ENCODE measurements at regions not wholly inside any gene's neighbourhood (a gene's known extent, or its start where the extent isn't known, plus 50 kb on each side); places are given as distances from the start of the nearest gene placed in this dataset.

- no peak overlapping the region for H3K4me3 Mint-ChIP-seq
- H3K27me3 Mint-ChIP-seq: peaks cover 10% of the 10 kb centered on the region
- H3K27ac Mint-ChIP-seq: no peak overlapping the region
- no peaks in the 10 kb centered on the region for H3K9me3 Mint-ChIP-seq
- no peak for ATAC-seq (ENCODE audit: low read depth)
- no peak for DNase-seq (ENCODE audit: low spot score in 2 of 2)
- H3K4me1 Mint-ChIP-seq: no peaks in the 10 kb centered on the region
- no peaks in the 10 kb centered on the region for H3K36me3 Mint-ChIP-seq
Measured at GRCh38 chr2:41895334-41895664, 152.5 kb upstream of the PKDCC start.

GRCh38 chr2:41896186-41896846 lies 151.5 kb upstream of the PKDCC start:
- no peak overlapping the region for H3K27ac Mint-ChIP-seq

GRCh38 chr2:41899189-41899588 lies 148.6 kb upstream of the PKDCC start:
- H3K27me3 Mint-ChIP-seq: peaks cover 10% of the 10 kb centered on the region
- H3K9me3 Mint-ChIP-seq: no peaks in the 10 kb centered on the region
- H3K27ac Mint-ChIP-seq: no peak overlapping the region
- no peak for DNase-seq (ENCODE audit: low spot score in 2 of 2)
- no peaks in the 10 kb centered on the region for H3K4me1 Mint-ChIP-seq
- ATAC-seq (ENCODE audit: low read depth): no peak
- no peaks in the 10 kb centered on the region for H3K36me3 Mint-ChIP-seq
- no peak overlapping the region for H3K4me3 Mint-ChIP-seq

More at GRCh38 chr2:41896186-41896846, 151.5 kb upstream of the PKDCC start:
- Mint-ChIP-seq H3K4me1 (no peaks in the 10 kb centered on the region), H3K4me3 (no peak overlapping the region), H3K27me3 (peaks cover 7% of the 10 kb centered on the region), H3K36me3 (no peaks in the 10 kb centered on the region), H3K9me3 (no peaks in the 10 kb centered on the region)
- DNase-seq (ENCODE audit: low spot score in 2 of 2) (no peak), ATAC-seq (ENCODE audit: low read depth) (no peak)

GRCh38 chr2:41900101-41900577 lies 147.7 kb upstream of the PKDCC start:
- DNase-seq (ENCODE audit: low spot score in 2 of 2): no peak
- H3K27me3 Mint-ChIP-seq: peaks cover 9% of the 10 kb centered on the region
- no peaks in the 10 kb centered on the region for H3K4me1 Mint-ChIP-seq
- H3K9me3 Mint-ChIP-seq: no peaks in the 10 kb centered on the region
- no peak overlapping the region for H3K27ac Mint-ChIP-seq
- H3K4me3 Mint-ChIP-seq: no peak overlapping the region
- ATAC-seq (ENCODE audit: low read depth): no peak
- no peaks in the 10 kb centered on the region for H3K36me3 Mint-ChIP-seq

DNA sequence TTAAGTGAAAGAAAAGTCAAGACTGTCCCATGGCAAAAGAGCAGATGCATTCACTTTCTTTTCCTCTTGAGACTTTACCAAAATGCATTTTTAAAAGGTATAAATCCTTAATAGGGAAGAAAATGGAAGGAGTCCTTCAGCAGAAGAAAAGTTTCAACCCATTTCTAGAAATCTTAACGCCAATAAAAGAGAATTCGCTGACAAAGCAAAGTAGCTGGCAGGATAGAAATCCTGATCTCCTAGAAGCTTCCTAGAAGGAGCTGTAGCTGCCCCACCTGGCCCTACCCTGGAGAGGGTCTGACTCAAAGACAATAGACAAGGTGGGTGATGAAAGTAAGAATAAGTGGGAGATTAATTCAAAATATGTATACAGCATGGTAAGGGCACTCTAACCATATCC lies 144.9 kb upstream of the PKDCC start:
- no peak for DNase-seq (ENCODE audit: low spot score in 2 of 2)
- H3K36me3 Mint-ChIP-seq: no peaks in the 10 kb centered on the region
- no peak overlapping the region for H3K27ac Mint-ChIP-seq
- no peak overlapping the region for H3K4me3 Mint-ChIP-seq
- no peak for ATAC-seq (ENCODE audit: low read depth)
- no peaks in the 10 kb centered on the region for H3K4me1 Mint-ChIP-seq
- H3K9me3 Mint-ChIP-seq: no peaks in the 10 kb centered on the region
- H3K27me3 Mint-ChIP-seq: peaks cover 11% of the 10 kb centered on the region

- no peak for ATAC-seq (ENCODE audit: low read depth)
- Mint-ChIP-seq H3K36me3 (no peaks in the 10 kb centered on the region), H3K4me1 (no peaks in the 10 kb centered on the region), H3K9me3 (no peaks in the 10 kb centered on the region), H3K27ac (no peak overlapping the region), H3K27me3 (peaks cover 9% of the 10 kb centered on the region), H3K4me3 (no peak overlapping the region)
- DNase-seq (ENCODE audit: low spot score in 2 of 2): no peak
Measured at GRCh38 chr2:41903474-41904135, 144.2 kb upstream of the PKDCC start.

DNA sequence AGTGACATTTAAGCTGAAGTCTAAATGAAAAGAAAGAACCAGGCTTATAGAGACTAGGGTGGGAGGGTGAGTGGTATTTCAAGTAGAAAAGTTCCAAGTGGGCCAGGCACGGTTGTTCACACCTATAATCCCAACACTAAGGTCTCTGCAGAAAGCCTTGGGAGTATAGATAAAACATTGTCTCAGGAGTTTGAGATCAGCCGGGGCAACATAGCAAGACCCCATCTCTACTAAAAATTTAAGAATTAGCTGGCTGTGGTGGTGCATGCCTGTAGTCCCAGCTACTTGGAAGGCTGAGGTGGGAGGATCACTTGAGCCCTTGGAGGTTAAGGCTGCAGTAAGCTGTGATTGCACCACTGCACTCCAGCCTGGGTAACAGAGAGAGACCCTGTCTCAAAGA lies 143.4 kb upstream of the PKDCC start:
- no peak overlapping the region for H3K4me3 Mint-ChIP-seq
- no peak overlapping the region for H3K27ac Mint-ChIP-seq
- no peaks in the 10 kb centered on the region for H3K36me3 Mint-ChIP-seq
- ATAC-seq (ENCODE audit: low read depth) (no peak), DNase-seq (ENCODE audit: low spot score in 2 of 2) (no peak)
- H3K4me1 Mint-ChIP-seq: no peaks in the 10 kb centered on the region
- no peaks in the 10 kb centered on the region for H3K9me3 Mint-ChIP-seq
- H3K27me3 Mint-ChIP-seq: peaks cover 10% of the 10 kb centered on the region

DNA sequence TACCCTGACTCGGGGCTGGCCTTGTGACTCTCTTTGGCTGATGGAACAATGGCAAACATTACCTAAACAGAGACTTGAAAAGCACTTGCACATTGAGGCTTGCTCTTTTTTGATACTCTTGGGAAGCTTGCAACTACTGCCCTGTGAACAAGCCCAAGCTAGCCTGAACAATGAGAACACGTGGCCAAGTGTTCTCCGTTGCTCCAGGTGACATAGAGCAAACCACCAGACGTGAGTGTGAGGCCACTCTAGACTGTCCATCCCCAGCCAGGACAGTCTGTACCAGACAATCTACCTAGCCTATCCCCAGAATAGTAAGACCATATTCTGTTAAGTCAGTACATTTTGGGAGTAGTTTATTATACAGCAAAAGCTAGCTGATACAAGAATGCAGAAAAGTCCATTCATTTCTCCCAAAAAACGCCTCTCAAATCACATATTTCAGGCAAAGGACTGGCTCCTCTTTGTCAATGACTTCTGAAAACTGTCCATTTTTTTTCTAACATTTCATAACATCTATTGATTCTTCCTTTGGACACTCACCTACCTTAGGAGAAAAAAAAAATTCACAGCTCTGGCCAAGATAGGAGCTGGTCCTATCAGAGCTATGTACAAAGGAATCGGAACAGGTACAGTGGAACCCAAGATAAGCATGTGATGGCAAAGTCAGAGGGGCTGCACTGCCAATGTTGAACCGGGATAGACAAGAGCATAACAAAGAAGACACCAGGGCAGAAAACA lies 142.1 kb upstream of the PKDCC start:
- Mint-ChIP-seq H3K9me3 (no peaks in the 10 kb centered on the region), H3K27ac (no peak overlapping the region), H3K4me1 (no peaks in the 10 kb centered on the region), H3K27me3 (peaks cover 9% of the 10 kb centered on the region), H3K4me3 (no peak overlapping the region), H3K36me3 (no peaks in the 10 kb centered on the region)
- DNase-seq (ENCODE audit: low spot score in 2 of 2) (no peak), ATAC-seq (ENCODE audit: low read depth) (no peak)

DNA sequence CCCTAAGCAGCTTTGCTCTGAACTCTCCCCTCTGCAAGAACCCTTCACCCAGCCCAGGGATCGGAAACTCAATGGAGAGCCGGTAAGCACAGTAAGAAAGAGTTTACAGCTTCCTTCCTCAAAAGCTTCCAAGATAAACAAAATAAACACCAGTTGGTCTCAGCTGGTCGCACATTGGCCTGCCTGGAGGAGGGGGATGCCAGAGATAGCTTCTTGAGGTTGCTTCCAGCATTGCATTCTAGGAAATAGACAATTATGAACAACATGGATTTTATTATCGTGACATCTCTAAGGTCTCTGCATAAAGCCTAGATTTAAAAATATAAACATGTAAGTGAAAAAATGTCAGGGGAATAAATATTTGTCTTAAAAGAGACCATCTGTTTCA lies 141.5 kb upstream of the PKDCC start:
- Mint-ChIP-seq H3K4me3 (no peak overlapping the region), H3K27ac (no peak overlapping the region), H3K36me3 (no peaks in the 10 kb centered on the region), H3K27me3 (peaks cover 13% of the 10 kb centered on the region), H3K4me1 (no peaks in the 10 kb centered on the region), H3K9me3 (no peaks in the 10 kb centered on the region)
- ATAC-seq (ENCODE audit: low read depth) (no peak), DNase-seq (ENCODE audit: low spot score in 2 of 2) (no peak)

- no peak for ATAC-seq (ENCODE audit: low read depth)
- Mint-ChIP-seq H3K4me1 (no peaks in the 10 kb centered on the region), H3K36me3 (no peaks in the 10 kb centered on the region), H3K27ac (no peak overlapping the region), H3K27me3 (peaks cover 13% of the 10 kb centered on the region), H3K4me3 (no peak overlapping the region), H3K9me3 (no peaks in the 10 kb centered on the region)
- DNase-seq (ENCODE audit: low spot score in 2 of 2): no peak
Measured at GRCh38 chr2:41907141-41907540, 140.7 kb upstream of the PKDCC start.

- H3K4me3 Mint-ChIP-seq: no peak overlapping the region
- no peaks in the 10 kb centered on the region for H3K9me3 Mint-ChIP-seq
- H3K4me1 Mint-ChIP-seq: no peaks in the 10 kb centered on the region
- H3K36me3 Mint-ChIP-seq: no peaks in the 10 kb centered on the region
- H3K27me3 Mint-ChIP-seq: peaks cover 13% of the 10 kb centered on the region
- H3K27ac Mint-ChIP-seq: no peak overlapping the region
- ATAC-seq (ENCODE audit: low read depth): no peak
- DNase-seq (ENCODE audit: low spot score in 2 of 2): no peak
Measured at GRCh38 chr2:41907771-41908207, 140.0 kb upstream of the PKDCC start.

- no peak overlapping the region for H3K27ac Mint-ChIP-seq
- ATAC-seq (ENCODE audit: low read depth) (no peak), DNase-seq (ENCODE audit: low spot score in 2 of 2) (no peak)
- H3K27me3 Mint-ChIP-seq: peaks cover 12% of the 10 kb centered on the region
- no peaks in the 10 kb centered on the region for H3K36me3 Mint-ChIP-seq
- H3K4me3 Mint-ChIP-seq: no peak overlapping the region
- no peaks in the 10 kb centered on the region for H3K4me1 Mint-ChIP-seq
- no peaks in the 10 kb centered on the region for H3K9me3 Mint-ChIP-seq
Measured at GRCh38 chr2:41908349-41908748, 139.5 kb upstream of the PKDCC start.

DNA sequence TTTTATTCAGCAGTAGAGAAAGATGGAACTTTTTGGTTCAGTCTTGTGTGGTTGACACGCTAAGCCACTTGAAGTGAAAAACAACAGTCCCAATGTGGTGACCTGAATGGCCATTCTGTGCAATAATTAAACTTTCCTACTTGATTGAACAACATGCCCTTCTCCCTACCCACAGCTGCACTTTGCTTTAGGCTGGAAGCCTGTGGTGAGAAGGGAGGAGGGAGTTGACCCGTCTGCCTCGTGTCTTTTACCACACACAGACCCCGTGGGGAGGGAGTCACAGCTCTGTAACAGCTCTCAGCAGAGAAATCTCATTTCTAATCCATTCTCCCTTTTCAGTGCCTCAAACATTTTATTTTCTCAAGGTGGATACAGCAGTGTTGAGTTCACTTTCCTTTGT lies 138.2 kb upstream of the PKDCC start:
- Mint-ChIP-seq H3K36me3 (no peaks in the 10 kb centered on the region), H3K27ac (no peak overlapping the region), H3K4me1 (no peaks in the 10 kb centered on the region), H3K27me3 (peaks cover 14% of the 10 kb centered on the region), H3K9me3 (no peaks in the 10 kb centered on the region), H3K4me3 (no peak overlapping the region)
- DNase-seq (ENCODE audit: low spot score in 2 of 2) (no peak), ATAC-seq (ENCODE audit: low read depth) (no peak)

DNA sequence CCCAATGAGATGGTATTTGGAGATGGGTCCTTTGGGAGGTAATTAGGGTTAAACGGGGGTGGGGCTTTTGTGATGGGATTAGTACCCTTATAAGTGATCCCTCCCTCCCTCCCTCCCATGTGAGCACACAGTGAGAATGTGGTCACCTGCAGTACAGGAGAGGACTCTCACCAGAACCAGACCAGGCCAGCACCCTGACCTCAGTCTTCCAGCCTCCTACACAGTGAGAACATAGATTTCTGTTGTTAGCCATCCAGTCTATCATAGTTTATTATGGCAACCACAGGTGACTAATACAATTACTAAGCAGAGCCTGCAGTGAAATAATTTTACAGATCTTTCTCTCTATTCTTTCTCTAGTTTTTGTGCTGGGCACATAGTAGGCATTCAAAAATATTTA lies 137.7 kb upstream of the PKDCC start:
- Mint-ChIP-seq H3K27ac (no peak overlapping the region), H3K36me3 (no peaks in the 10 kb centered on the region), H3K27me3 (peaks cover 14% of the 10 kb centered on the region), H3K9me3 (no peaks in the 10 kb centered on the region), H3K4me3 (no peak overlapping the region), H3K4me1 (no peaks in the 10 kb centered on the region)
- ATAC-seq (ENCODE audit: low read depth) (no peak), DNase-seq (ENCODE audit: low spot score in 2 of 2) (no peak)

Measured in memory B cell (primary cell).